ENCODE measurements at regions not wholly inside any gene's neighbourhood (a gene's known extent, or its start where the extent isn't known, plus 50 kb on each side); places are given as distances from the start of the nearest gene placed in this dataset.

GRCh38 chr11:113567867-113568544 is 92.8 kb upstream of the DRD2 start:
- TF ChIP-seq MAX (IDR thresholded peaks at IDR 0.05; ENCODE audit: insufficient read depth, insufficient read length) (no peak), POLR2A (IDR thresholded peaks at IDR 0.05; ENCODE audit: low read depth, low read length) (no peak), POLR2AphosphoS5 (IDR thresholded peaks at IDR 0.05; ENCODE audit: insufficient read depth, low read depth, low read length) (no peak), MYC (IDR thresholded peaks at IDR 0.05; ENCODE audit: low read depth, low read length) (no peak), FOS (IDR thresholded peaks at IDR 0.05; ENCODE audit: borderline replicate concordance, insufficient read depth, low read length) (no peak), JUN (IDR thresholded peaks at IDR 0.05; ENCODE audit: borderline replicate concordance, insufficient read depth, insufficient read length, low read depth) (no peak), GATA2 (IDR thresholded peaks at IDR 0.05; ENCODE audit: insufficient read depth, insufficient read length, low read depth, low read length) (no peak), EZH2 (IDR thresholded peaks at IDR 0.05; ENCODE audit: borderline replicate concordance, low read depth, low read length, severe bottlenecking) (no peak), CTCF (IDR thresholded peaks at IDR 0.05; ENCODE audit: extremely low read depth in 1 of 2, insufficient read depth in 1 of 2, low read depth in 1 of 2, low read length in 2 of 2) (no peak)
- CTCF ChIA-PET, result no interaction called here
- Histone ChIP-seq H2AFZ (ENCODE audit: low read depth, low read length) (no peak overlapping the region), H3K27me3 (ENCODE audit: control insufficient read depth in 2 of 2, insufficient read depth in 2 of 2, low read length in 2 of 2) (no peaks in the 10 kb centered on the region), H3K36me3 (ENCODE audit: control insufficient read depth in 2 of 2, extremely low read depth in 1 of 2, insufficient read depth in 2 of 2, low read length in 2 of 2) (no peaks in the 10 kb centered on the region), H3K27ac (ENCODE audit: insufficient read depth, low read depth, low read length) (no peak overlapping the region), H3K4me3 (replicated peaks in 1 of 3; ENCODE audit: insufficient read depth in 1 of 3, low read depth in 1 of 3, low read length in 3 of 3) (no peak overlapping the region), H3K9me3 (replicated peaks; ENCODE audit: control insufficient read depth, insufficient read depth, low read length) (no peaks in the 10 kb centered on the region), H4K20me1 (replicated peaks; ENCODE audit: control insufficient read depth, extremely low read depth, insufficient read depth, low read length) (no peaks in the 10 kb centered on the region), H3K79me2 (ENCODE audit: control insufficient read depth, insufficient read depth, low read length) (no peaks in the 10 kb centered on the region), H3K9me1 (replicated peaks; ENCODE audit: control insufficient read depth, extremely low read depth, insufficient read depth, low read length) (no peaks in the 10 kb centered on the region), H3K4me2 (ENCODE audit: insufficient read depth, low read length) (no peak overlapping the region), H3K4me1 (ENCODE audit: control insufficient read depth, extremely low read depth, insufficient read depth, low read length) (no peaks in the 10 kb centered on the region), H3K9ac (replicated peaks; ENCODE audit: extremely low read depth, insufficient read depth, low read length) (no peak overlapping the region)
- POLR2A ChIA-PET, result no interaction called here
- no peak for FAIRE-seq
- intact Hi-C loops (cut with micrococcal nuclease), result no loop called here
- DNase-seq (ENCODE audit: low read depth, low spot score), result no peak
- dilution Hi-C loops (cut with MboI; ENCODE audit: extremely low pct_ligation_motif_present, low sequenced_read_pairs), result no loop called here
- BruUV-seq (replicated peaks), result no TSS peak

Data from endothelial cell of umbilical vein (primary cell).